ENCODE measurements at regions not wholly inside any gene's neighbourhood (a gene's known extent, or its start where the extent isn't known, plus 50 kb on each side); places are given as distances from the start of the nearest gene placed in this dataset.

DNA sequence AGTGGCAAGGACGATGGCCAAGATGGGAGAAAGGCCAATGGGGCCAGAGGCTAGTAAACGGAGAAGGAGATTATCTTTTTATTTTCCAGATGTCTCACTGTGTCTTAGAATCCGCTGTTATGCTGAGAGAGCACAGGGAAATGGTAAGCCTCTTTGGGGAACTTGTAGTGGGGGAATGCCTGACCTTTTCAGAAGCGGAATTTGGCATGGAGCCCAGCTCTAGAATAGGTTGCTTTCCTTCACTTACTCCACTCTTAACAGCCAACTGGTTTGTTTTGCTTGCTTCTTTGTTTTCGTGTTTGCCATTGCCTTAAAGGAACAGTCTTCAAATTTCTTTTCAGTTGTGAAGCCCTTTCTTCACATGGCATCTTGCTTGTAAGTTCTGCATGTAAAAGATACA is 316.2 kb upstream of the THRB start:
- no peak overlapping the region for H3K4me3 ChIP-seq (ENCODE audit: low read depth, low read length)
- TF ChIP-seq, protein P1, sequence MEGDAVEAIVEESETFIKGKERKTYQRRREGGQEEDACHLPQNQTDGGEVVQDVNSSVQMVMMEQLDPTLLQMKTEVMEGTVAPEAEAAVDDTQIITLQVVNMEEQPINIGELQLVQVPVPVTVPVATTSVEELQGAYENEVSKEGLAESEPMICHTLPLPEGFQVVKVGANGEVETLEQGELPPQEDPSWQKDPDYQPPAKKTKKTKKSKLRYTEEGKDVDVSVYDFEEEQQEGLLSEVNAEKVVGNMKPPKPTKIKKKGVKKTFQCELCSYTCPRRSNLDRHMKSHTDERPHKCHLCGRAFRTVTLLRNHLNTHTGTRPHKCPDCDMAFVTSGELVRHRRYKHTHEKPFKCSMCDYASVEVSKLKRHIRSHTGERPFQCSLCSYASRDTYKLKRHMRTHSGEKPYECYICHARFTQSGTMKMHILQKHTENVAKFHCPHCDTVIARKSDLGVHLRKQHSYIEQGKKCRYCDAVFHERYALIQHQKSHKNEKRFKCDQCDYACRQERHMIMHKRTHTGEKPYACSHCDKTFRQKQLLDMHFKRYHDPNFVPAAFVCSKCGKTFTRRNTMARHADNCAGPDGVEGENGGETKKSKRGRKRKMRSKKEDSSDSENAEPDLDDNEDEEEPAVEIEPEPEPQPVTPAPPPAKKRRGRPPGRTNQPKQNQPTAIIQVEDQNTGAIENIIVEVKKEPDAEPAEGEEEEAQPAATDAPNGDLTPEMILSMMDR (IDR thresholded peaks at IDR 0.05; ENCODE audit: borderline replicate concordance, insufficient read depth, low read depth, low read length) = no peak

DNA sequence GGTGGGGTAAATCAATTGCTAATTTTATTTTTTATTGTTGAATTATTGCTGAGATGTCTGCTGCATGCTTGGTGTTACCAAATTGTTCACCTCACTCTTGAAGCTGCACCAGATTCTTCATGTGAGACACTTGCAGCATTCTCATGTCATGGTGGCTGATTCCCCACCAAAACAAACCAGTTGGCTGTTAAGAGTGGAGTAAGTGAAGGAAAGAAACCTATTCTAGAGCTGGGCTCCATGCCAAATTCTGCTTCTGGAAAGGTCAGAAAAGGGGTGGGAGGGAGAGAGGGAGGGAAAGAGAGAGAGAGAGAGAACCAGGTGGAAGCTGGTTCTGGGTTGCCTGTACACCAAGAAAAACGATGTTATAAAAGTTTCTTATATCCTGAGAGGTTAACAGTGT is 317.5 kb upstream of the THRB start:
- TF ChIP-seq, protein P1 (IDR thresholded peaks at IDR 0.05; ENCODE audit: borderline replicate concordance, insufficient read depth, low read depth, low read length) = no peak
- no peak overlapping the region for H3K4me3 ChIP-seq (ENCODE audit: low read depth, low read length)

DNA sequence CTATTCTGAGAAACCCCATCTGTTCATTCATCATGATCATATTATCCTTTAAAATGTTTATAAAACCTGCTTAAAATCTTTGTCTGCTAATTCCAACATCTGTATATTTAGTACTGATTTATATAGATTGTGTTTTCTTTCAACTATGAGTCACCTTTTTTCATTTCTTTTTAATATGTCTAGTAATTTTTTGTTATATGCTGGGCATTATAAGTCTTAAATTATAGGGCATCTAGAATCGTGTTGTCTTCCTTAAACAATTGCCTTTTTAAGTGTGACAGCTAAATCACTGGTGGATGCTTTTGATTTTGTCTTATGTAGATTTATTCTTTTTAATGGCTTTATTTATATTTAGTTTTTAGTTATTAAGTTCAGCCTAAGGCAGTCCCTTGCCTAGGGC is 323.4 kb upstream of the THRB start:
- H3K4me3 ChIP-seq (ENCODE audit: low read depth, low read length) = no peak overlapping the region
- TF ChIP-seq, protein P1 (IDR thresholded peaks at IDR 0.05; ENCODE audit: borderline replicate concordance, insufficient read depth, low read depth, low read length) = no peak

DNA sequence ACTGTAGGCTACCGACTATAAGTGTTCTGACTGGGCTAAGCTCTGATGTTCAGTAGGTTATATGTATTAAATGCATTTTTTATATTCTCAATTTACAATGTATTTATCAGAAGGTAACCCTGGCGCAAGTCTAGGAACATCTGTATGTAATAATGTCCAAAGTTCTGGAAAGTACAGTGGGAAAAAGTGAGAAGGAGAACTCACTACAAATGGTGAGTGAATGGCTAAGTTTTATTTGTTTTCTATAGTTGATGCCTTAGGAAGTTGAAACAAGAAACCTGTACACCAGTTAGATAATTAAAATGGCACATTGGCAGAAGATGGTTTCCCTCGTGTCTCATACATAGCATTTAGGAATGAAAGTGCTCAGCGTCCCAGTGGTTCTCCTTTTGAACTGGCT is 333.4 kb upstream of the THRB start:
- TF ChIP-seq, protein P1 (IDR thresholded peaks at IDR 0.05; ENCODE audit: borderline replicate concordance, insufficient read depth, low read depth, low read length) = no peak

DNA sequence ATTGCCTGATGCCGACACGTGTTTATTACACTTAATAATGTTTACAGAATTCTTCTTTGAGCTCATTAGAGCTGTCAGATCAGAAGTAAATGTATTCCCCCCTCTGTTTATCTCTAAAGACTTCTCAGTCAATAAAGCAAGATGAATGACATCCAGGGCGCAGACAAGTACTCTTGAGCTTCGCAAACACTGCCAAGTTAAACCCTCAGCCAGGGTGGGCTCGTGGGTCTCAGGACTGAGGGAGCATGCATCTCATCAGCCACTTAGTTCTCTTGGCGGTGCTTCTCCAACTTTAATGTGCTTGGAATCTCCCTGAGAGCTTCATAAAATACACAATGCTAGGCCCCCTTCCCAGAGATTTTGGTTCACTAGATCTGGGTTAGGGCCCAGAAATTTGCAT is 333.9 kb upstream of the THRB start:
- no peak overlapping the region for H3K4me3 ChIP-seq (ENCODE audit: low read depth, low read length)
- TF ChIP-seq, protein P1 (IDR thresholded peaks at IDR 0.05; ENCODE audit: borderline replicate concordance, insufficient read depth, low read depth, low read length) = no peak

More for the DNA sequence above, 333.4 kb upstream of the THRB start:
- no peak overlapping the region for H3K4me3 ChIP-seq (ENCODE audit: low read depth, low read length)

DNA sequence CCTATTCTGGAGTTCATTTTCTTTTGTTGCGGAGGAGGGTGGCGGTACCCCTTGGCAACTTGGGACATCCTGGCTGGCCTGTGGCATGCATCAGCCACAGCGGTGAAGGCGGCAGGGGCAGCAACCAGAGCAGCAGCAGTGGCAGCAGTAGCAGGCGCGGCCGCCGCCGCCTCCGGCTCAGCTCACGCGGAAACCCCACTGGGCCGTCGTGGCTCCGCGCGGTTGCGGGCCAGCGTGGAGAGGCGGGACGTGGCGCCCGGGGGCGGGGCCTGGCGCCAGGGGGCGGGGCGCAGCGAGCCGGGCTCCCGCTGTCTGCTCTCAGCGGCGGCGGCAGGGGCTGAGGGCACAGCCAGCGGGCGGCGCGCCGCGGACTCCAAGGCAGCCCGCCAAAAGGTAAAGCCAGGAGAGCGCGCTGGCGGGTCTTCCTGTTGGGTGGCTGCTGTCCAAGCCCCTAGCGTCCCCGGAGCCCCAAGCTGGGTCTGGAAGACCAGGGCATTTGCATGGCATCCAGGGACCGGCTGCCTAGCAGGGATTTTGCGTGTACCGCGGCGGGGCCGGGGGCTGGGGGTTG is 334.4 kb upstream of the THRB start:
- TF ChIP-seq, protein P1 (IDR thresholded peaks at IDR 0.05; ENCODE audit: borderline replicate concordance, insufficient read depth, low read depth, low read length) = no peak
- H3K4me3 ChIP-seq (ENCODE audit: low read depth, low read length) = no peak overlapping the region

DNA sequence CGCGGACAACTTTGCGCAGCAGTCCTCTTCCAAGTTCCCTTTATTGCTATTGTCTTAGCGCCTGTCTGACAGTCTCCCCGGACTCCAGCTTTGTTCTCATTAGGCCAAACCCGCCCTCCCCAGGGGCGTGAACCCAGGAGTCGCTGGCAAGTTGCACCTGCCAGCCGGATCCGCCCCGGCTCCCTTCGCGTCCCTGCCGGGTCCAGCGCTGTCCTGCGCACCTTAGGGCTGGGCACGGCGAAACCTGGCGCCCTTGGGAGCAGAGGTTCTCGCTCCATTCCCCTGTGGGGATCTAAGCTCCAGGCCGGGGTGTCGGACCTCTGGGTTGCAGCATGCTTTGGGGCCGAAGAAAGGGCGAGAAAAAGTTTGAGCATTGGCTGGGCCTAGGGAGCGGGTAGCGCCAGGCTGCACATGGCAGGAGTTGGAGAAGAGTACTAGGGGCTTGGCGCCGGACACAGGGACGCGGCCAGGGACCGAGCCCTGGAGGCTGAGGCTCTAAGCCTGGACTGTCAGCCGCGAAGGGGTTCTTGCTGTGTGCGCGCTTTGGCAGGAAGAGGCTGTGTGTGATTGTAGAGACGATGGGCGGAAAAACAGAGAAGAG is 335.1 kb upstream of the THRB start:
- H3K4me3 ChIP-seq (ENCODE audit: low read depth, low read length) = no peak overlapping the region

More for the DNA sequence above, 335.1 kb upstream of the THRB start:
- TF ChIP-seq, protein P1 (IDR thresholded peaks at IDR 0.05; ENCODE audit: borderline replicate concordance, insufficient read depth, low read depth, low read length) = no peak
